ENCODE measurements at regions not wholly inside any gene's neighbourhood (a gene's known extent, or its start where the extent isn't known, plus 50 kb on each side); places are given as distances from the start of the nearest gene placed in this dataset.

DNA sequence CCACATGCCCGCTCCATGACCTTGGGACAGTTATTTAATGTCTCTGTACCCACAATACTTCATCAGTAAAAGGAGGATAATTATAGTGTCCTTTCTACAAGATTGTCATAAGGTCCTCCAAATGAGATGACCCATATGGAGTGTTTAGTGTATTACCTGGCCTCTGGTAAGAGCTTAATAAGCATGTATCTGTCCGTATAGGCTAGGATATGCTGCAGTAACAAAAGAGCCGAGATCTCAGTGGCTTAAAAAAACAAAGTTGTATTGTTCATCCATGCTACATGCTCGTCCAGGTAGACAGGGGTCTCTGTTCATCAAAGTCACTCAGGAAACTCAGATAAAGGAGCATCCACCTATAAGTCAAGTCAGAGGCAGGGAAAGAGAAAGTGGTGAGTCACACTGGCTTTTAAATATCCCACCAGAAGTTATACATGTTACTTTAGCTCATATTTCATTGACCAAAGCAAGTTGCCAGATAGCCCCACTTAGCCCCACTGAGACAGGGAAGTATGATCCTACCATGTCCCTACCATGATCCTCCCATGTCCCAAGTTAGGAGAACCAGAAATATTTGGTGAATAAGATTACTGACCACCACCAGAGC, 53.0 kb upstream of the KAZN start:
- DNase-seq = no peak

DNA sequence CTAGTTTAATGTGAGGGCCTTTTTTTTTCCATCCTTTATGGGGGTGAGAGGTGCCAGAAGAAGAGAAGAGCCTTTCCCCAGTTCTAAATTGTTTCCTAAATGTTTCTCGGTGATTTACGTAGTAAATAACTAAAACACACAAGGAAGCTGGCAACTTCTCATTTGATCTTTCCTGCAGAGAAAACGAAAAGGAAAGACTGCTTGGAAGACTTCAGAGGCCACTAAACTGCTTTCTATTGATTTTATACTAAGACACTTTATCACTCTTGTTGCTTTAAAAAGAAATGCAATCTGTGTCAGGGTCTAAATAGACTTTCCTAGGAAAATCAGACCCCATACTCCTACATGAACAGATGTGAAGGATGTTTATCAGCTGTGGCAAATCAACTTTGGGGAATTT, 52.1 kb upstream of the KAZN start:
- DNase-seq = no peak
